T-helper 9 cell (primary cell): ENCODE measurements at regions not wholly inside any gene's neighbourhood (a gene's known extent, or its start where the extent isn't known, plus 50 kb on each side); places are given as distances from the start of the nearest gene placed in this dataset.
"Not testable (repeated sequence)": the region's sequence is repeated elsewhere in the genome, so short reads cannot be mapped to it uniquely, and the experiment has no call there.

ENCODE experiments used
- DNase-seq: peaks from one replicate; pipeline ENCODE4 v3.0.0-alpha.2; 2020

GRCh38 chr1:173347282-173347818 is 129.8 kb upstream of the PRDX6 start:
- no peak for DNase-seq

- DNase-seq: not testable (repeated sequence)
These were observed 124.5 kb upstream of the PRDX6 start for GRCh38 chr1:173352635-173353034.

- no peak for DNase-seq
These were observed 123.8 kb upstream of the PRDX6 start for GRCh38 chr1:173353350-173353749.

- DNase-seq: no peak
These were observed 122.2 kb upstream of the PRDX6 start for GRCh38 chr1:173354937-173355280.

- DNase-seq: no peak
These were observed 121.7 kb upstream of the PRDX6 start for GRCh38 chr1:173355281-173356031.

GRCh38 chr1:173356191-173356762 is 120.9 kb upstream of the PRDX6 start:
- DNase-seq: no peak

GRCh38 chr1:173360487-173361063 is 116.6 kb upstream of the PRDX6 start:
- no peak for DNase-seq

GRCh38 chr1:173362543-173362942 is 114.6 kb upstream of the PRDX6 start:
- DNase-seq: no peak

- no peak for DNase-seq
These were observed 112.3 kb upstream of the PRDX6 start for GRCh38 chr1:173364827-173365226.

- DNase-seq: no peak
These were observed 111.8 kb upstream of the PRDX6 start for GRCh38 chr1:173365341-173365740.

GRCh38 chr1:173367136-173367535 is 110.0 kb upstream of the PRDX6 start:
- DNase-seq: no peak

- not testable (repeated sequence) for DNase-seq
These were observed 106.5 kb upstream of the PRDX6 start for GRCh38 chr1:173370586-173370985.

- not testable (repeated sequence) for DNase-seq
These were observed 101.1 kb upstream of the PRDX6 start for GRCh38 chr1:173376065-173376464.

GRCh38 chr1:173377266-173377665 is 99.9 kb upstream of the PRDX6 start:
- no peak for DNase-seq

GRCh38 chr1:173383351-173383750 is 93.8 kb upstream of the PRDX6 start:
- no peak for DNase-seq

GRCh38 chr1:173388352-173388751 is 88.8 kb upstream of the PRDX6 start:
- DNase-seq: no peak

- DNase-seq: no peak
These were observed 84.1 kb upstream of the PRDX6 start for GRCh38 chr1:173392895-173393658.

GRCh38 chr1:173393659-173394000 is 83.5 kb upstream of the PRDX6 start:
- no peak for DNase-seq

- DNase-seq: not testable (repeated sequence)
These were observed 82.3 kb upstream of the PRDX6 start for GRCh38 chr1:173394813-173395212.

GRCh38 chr1:173395762-173396161 is 81.4 kb upstream of the PRDX6 start:
- DNase-seq: no peak

- no peak for DNase-seq
These were observed 76.6 kb upstream of the PRDX6 start for GRCh38 chr1:173400387-173400995.

GRCh38 chr1:173403996-173404395 is 73.1 kb upstream of the PRDX6 start:
- DNase-seq: no peak

GRCh38 chr1:173405281-173405680 is 71.9 kb upstream of the PRDX6 start:
- DNase-seq: no peak
